K562 (cell line): ENCODE measurements at regions not wholly inside any gene's neighbourhood (a gene's known extent, or its start where the extent isn't known, plus 50 kb on each side); places are given as distances from the start of the nearest gene placed in this dataset.

Experiments used
- ASH1L ChIP-seq: fragments of 450-650 bp; IDR thresholded peaks from 2 replicates; pipeline ENCODE4 v1.6.1; 2018; ENCODE audit warnings: borderline replicate concordance, mild to moderate bottlenecking, low read depth; ENCODE audit not compliant: partially characterized antibody
- GATA2 ChIP-seq: sonication (generic); formaldehyde crosslinking; IDR thresholded peaks from 2 replicates; pipeline ENCODE4 v1.4.0; 2020; ENCODE audit warnings: mild to moderate bottlenecking, missing genetic modification reagents
- HEY1 ChIP-seq: fragments of 250-450 bp; sonication (Bioruptor Pico); IDR thresholded peaks from 2 replicates; pipeline ENCODE4 v1.5.0; 2020; ENCODE audit warnings: mild to moderate bottlenecking, moderate library complexity, borderline replicate concordance
- JUNB ChIP-seq: fragments of 450-650 bp; formaldehyde crosslinking; conservative IDR thresholded peaks from 2 replicates; pipeline ENCODE4 v1.4.0; 2020; ENCODE audit warnings: mild to moderate bottlenecking
- L3MBTL2 ChIP-seq: fragments of 450-650 bp; IDR thresholded peaks from 2 replicates; pipeline ENCODE4 v1.6.1; 2016; ENCODE audit warnings: mild to moderate bottlenecking, moderate library complexity
- MAZ ChIP-seq, 2 experiments: fragments of 450-650 bp in 1 of 2; sonication (generic) in 1 of 2; formaldehyde crosslinking; IDR thresholded peaks in 1 of 2; conservative IDR thresholded peaks in 1 of 2; 2 replicates each; pipeline versions ENCODE4 v1.4.0 to v1.5.0; 2020; ENCODE audit warnings: mild to moderate bottlenecking in 1 of 2, missing genetic modification reagents in 1 of 2
- MEF2D ChIP-seq: conservative IDR thresholded peaks from 2 replicates; pipeline ENCODE4 v1.6.1; 2016; ENCODE audit warnings: low read depth, missing genetic modification characterization, missing compliant biosample characterization
- NR2C2 ChIP-seq, 2 experiments: fragments of 200-800 bp in 1 of 2; sonication (Bioruptor generic) in 1 of 2; sonication (generic) in 1 of 2; formaldehyde crosslinking in 1 of 2; IDR thresholded peaks; 2 replicates each; pipeline versions ENCODE4 v1.6.1 to v1.8.0; 2016 to 2022; ENCODE audit warnings: mild to moderate bottlenecking in 1 of 2, missing compliant biosample characterization in 1 of 2, missing genetic modification characterization in 1 of 2, missing genetic modification reagents in 1 of 2
- POLR2AphosphoS2 ChIP-seq: IDR thresholded peaks from 2 replicates; pipeline ENCODE4 v1.6.1; 2012; ENCODE audit warnings: low read length, improper control_type of control experiment
- TBL1XR1 ChIP-seq, 2 experiments: IDR thresholded peaks; 2 replicates each; pipeline ENCODE4 v1.6.1; 2012; ENCODE audit warnings: improper control_type of control experiment in 2 of 2, low read length in 2 of 2, mild to moderate bottlenecking in 1 of 2
- U2AF2 ChIP-seq: fragments of 200-400 bp; formaldehyde crosslinking; optimal IDR thresholded peaks from 2 replicates; pipeline ENCODE3; 2017; ENCODE audit warnings: low read depth, mild to moderate bottlenecking, low read length
- XRCC4 ChIP-seq: IDR thresholded peaks from one replicate; pipeline ENCODE4 v1.6.1; 2011; ENCODE audit not compliant: insufficient read depth, insufficient read length; ENCODE audit errors: extremely low read depth
- ZNF224 ChIP-seq: sonication (generic); formaldehyde crosslinking; IDR thresholded peaks from 2 replicates; pipeline ENCODE4 v1.8.0; 2022; ENCODE audit warnings: mild to moderate bottlenecking, missing genetic modification reagents
- TF ChIP-seq, protein P1 (sequence below): fragments of 250-450 bp; sonication (Bioruptor Pico); IDR thresholded peaks from 2 replicates; pipeline ENCODE4 v1.8.0; 2021; ENCODE audit warnings: moderate library complexity, mild to moderate bottlenecking, inconsistent platforms

GRCh38 chr19:13669780-13670355 is 94.5 kb upstream of the MRI1 start:
- TF ChIP-seq, protein P1, sequence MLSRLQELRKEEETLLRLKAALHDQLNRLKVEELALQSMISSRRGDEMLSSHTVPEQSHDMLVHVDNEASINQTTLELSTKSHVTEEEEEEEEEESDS (CRISPR knock-in tag), result no peak
- TF ChIP-seq JUNB (CRISPR knock-in tag) (no peak), ASH1L (no peak), ZNF224 (CRISPR knock-in tag) (no peak), GATA2 (CRISPR knock-in tag) (no peak), U2AF2 (no peak), L3MBTL2 (no peak), XRCC4 (no peak), POLR2AphosphoS2 (no peak), MEF2D (tag) (no peak), HEY1 (no peak), NR2C2 (CRISPR knock-in tag; IDR thresholded peaks at IDR 0.05) (no peak), NR2C2 (tag; IDR thresholded peaks at IDR 0.05) (no peak), TBL1XR1 (IDR thresholded peaks at IDR 0.05; ENCODE audit: low read length in 2 of 2) (no peak), MAZ (CRISPR knock-in tag; conservative IDR thresholded peaks at IDR 0.05 in 1 of 2, IDR thresholded peaks at IDR 0.05 in 1 of 2) (no peak)
